SW 1271 (cell line): ENCODE measurements at regions not wholly inside any gene's neighbourhood (a gene's known extent, or its start where the extent isn't known, plus 50 kb on each side); places are given as distances from the start of the nearest gene placed in this dataset.
A peak's percentile ranks its signal among the peaks of the same experiment; 100 is the strongest.

Source experiments
- DNase-seq, 2 experiments: peaks; one replicate each; lab custom pipeline; 2025; lab: John Stamatoyannopoulos, UW

DNA sequence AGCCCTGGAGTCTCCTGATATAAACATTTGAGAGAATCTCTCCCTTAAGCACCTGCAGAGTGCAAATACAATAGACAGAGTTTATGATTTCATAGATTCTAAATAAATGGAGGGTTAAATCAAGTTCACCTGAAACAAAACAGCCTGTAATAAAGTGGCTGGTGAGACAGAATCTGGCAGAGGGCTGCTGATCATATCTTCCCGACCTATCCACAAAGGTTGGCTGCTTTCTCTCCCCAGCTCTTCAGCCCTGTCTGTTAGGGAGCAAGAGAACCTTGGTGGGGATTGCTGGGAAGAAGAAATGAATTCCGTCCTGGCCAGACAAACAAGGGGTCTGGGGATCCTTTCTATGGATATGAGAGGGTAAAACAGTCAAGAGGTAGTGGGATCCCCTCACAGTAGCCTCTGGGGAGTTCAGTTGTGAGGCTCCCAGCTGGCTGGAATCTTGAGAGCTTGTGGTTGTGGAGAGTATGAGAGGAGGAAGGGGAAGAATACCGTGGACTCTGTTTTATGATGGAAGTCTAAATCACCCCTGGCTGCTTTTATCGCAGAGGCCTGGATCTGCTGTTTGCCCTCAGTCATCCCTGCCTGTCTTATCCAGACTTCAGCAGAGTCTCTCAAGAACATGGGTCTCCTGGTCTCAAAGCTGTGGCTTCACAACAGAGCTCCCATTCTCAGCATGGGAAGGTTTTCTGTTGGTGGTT, 451.3 kb downstream of the NTRK3 start:
- no peak for DNase-seq

DNA sequence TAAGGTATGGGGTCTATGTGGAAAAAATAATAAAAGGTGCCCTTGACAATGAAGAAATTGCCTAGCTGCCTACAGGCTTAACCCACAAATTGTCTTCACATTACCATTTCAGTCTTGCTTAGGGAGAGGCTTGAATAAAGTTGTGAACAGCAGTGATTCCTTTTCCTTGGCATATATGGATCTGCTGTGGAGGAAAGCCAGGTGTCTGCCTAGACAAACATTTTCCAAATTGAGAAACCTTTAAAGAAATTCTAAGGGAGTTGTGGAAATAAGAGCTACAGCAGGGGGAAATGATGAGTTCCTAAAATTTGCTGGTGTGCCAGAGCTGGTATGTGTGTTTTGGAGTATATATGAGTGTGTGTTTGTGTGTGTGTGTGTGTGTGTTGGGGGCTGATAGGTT, 452.1 kb downstream of the NTRK3 start:
- no peak for DNase-seq

DNA sequence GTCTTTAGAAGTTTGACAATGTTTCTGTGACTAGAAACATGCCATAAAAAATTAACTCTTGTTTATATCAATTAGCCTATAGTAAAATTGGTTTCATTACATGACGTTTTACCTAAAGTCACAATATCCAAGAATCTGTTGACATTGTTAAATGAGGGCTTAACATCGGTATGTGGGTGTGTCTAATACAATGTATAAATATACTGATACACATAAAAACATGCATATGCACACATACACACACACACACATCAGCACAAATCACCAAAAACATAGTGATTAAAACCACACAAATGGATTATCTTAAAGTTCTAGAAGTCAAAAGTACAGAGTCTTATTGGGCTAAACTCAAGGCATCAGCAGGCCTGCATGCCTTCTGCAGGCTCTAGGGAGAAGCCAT, 456.7 kb downstream of the NTRK3 start:
- DNase-seq, result no peak

DNA sequence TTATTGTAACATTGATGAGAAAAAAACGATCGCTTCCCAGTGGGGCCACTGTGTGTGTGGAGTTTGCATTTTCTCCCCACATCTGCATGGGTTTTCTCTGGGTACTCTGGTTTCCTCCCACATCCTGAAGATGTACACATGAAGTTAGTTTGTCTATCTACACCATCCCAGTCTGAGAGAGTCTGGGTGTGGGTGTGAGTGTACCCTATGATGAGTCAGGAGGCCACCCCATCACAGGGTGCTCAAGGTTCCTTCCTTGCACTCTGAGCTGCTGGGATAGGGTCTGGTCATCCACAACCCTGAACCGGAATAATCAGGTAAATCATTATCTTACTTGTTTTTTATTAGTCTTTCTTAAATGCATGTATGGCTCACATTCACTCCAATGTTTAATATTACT, 457.1 kb downstream of the NTRK3 start:
- no peak for DNase-seq

DNA sequence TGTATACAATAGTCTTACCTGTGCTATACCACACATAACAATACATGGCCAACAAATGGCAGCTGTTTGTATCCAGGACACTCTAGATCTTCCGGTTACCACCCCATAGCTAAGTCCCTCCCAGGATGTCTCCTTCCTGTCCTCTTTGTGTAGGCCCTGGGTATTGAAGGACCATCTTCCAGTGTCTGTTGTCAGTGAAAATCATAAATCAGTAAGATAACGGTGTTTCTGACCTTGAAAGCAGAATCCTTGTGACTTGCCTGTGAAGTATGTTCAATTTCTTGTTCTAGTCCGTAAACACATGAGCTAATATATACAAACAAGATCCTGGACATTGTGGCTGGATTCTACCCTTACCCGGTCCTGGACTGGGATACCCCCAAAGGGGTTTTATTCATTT, 462.8 kb downstream of the NTRK3 start:
- no peak for DNase-seq

DNA sequence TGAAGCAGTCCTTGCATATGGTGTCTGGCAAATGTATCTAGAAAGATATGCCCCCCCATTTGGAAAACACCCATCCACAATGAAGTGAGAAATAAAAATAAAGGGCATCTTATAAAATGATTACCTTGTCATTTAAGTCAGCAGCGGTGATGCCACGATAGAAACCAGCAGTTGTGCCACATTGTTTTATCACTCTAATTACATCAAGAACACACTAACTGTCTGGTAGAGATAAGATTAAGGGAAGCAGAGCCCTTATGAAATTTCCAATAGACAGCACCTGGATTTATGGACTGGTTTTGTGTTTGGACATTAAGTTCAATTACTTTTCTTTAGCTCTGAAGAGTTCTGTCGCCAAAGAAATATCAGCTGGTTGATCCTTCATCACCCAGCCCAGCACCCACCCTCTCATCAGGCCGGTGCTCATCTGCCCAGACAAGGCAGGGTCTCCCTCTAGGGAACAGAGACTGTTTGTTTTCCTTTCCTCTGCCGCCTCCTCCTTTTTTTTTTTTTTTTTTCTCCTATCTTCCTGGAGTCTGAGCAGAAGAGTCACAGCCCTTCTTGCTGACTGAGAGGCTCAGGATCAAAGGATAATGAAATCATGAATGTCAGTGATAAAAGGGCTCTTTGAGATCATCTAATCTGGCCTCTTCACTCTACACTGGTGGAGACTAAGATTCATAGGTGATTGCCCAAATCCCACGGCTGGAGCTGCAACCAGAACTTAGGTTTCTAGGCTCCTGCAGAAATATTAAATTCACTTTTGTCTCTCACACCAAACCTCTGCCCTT, 464.1 kb downstream of the NTRK3 start:
- DNase-seq, result no peak

DNA sequence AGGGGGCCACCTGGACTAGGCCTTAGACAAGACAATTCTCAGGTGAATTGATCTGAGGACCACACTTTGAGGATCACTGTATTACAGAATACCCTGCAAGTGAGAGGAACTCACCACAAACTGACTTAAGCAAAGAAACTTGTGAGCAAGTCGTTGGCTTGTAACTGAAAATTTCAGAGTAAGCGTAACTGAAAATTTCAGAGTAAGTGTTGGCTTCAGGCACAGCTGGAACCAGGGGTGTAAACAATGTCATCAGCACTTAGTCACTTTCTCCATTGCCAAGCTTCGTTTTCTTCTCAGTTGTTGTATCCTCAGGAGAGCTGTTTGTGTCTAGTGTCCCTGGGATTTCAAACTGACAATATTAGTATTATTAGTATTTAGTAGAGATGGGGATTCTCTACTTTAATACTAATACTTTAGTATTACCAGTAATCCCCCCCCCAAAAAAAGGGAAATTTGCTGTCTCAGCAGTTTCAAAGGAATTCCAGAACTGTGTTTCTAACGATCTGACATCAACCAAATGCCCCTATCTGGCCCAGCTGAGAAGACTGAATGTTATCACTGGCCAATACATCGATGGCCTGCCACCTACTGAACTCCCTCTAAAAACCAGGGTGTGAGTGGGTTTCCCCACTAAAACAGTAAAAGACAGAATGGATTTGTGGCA, 474.4 kb downstream of the NTRK3 start:
- DNase-seq, result no peak

DNA sequence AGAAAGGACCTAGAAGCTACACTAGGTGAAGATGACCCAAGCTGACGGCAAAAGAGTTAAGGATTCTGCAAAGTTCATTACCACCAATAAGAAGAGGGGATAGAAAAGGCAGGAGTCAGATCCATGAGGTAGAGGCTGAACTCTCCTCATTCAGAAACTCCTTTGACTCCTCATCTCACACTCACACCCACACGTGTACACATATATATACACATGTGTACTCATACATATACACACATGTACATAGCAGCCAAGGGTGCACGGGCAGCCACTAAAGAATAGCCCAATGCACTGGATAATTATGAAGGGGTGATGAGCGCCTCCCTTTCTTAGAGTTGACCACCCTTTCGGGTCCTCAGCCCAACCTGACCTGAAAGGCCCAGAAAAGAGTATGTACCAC, 476.8 kb downstream of the NTRK3 start:
- DNase-seq, result no peak

DNA sequence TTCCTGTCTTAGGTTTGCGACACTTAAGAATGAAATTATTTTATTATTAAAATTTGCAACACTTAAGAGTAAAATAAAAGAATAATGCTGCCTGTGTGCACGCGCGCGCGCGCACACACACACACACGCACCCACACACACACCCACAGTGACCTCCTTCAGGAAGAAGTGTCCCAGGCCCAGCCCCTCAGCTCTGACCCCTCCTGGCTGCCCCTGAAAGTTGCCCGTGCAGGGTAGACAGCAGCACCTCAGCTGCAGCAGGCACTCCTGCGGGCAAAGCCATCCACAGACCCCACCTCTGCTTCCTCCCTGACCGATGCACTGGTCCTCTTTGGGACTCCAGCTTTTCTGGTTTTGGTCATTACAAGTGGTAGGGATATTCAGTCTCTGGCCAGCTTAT, 478.2 kb downstream of the NTRK3 start:
- DNase-seq, result no peak

DNA sequence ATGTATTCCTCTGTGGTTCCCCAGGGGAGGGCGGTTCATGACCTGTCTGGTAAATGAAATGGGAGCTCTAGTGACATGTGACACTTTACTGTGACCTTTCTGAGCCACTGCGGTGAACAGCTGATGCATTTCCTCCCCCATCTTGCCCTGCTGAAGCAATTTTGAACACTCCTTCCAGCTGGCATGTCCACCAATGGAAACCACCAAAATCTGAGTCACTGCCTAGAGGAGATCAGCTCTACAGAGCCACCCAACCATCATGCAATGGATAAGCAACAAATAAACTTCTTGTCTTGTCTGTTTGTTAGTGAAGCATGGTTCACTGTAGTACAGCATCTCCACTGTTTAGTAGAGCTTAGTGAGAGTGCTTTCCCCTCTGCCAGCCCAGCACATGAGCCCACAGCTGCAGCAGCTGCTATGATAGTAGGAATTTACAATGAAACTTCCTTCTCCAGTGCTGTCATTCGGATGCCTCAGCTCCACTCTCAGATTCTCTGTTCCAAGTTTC, 479.4 kb downstream of the NTRK3 start:
- no peak for DNase-seq

DNA sequence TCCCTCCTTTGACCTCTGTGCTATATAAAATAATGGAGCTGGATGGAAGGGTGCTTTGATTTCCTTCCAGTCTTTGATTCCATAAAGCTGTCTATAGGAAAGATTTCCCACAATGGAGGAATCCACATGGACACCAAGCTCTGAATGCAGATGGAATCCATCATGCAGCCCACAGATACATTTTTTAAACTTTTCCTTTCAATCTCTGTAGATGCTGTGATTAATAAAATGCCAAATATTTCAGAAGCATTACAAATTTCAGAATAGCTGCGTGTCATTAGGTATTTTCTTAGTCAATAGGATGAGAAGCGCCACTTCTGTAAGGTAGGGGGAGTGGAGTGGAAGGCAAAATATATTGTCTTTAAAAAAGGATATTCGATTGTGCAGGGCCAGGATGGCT, 489.0 kb downstream of the NTRK3 start:
- no peak for DNase-seq

DNA sequence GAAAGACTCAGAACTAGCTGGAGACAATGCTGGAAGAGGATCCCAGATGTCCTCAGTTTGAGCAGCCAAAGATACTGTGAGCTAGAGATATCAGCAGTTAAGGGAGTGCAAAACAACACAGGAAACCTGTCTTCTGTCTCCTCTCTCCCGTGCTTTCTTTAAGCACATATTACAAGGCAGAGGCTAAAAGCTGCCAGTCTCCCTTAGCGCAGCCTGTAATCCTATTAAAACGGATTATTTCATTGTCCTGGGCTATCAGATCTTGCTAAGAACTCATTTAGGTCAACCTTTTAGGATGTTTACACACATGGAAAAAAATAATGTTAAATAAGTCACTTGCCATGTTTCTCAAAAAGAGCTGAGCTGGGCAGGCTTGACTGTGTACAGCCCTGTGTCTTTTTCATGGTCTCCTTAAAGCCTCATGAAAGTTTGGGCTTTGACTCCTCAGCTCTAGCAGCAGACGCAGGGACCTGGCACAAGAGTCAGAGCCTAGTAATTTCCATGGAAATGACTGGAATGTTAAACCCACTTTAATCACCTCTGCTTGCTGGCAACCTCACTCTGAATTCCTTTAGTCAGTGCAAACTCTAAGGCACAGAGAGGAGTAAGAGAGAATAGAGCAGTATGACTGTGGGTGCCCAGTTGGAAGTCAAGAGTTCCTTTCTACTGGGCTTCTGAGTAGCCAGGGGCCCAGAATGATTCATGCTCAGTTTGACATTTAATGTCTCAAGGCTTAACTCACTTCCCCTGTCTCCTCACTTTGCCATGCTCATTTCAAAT, 491.9 kb downstream of the NTRK3 start:
- DNase-seq, result peak; percentile 52 to 70

DNA sequence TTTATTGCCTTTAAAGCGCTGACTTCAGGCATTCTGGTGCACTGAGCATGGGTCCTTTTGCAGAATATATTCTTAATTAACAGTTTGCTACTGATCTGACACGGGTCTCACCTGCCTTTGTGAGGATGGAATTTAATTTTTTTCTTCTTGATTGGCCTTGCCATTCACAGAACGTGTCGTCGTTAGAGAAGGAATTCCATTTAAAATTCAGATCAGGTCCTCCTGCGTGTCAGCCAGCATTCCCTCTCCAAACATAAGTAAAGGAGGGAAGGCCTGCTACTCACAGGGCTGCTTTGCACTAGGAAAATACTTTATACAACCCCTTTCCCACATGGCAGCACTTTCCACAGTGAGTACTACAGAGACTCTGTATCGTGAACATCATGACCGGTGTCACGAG, 492.7 kb downstream of the NTRK3 start:
- DNase-seq, result no peak

DNA sequence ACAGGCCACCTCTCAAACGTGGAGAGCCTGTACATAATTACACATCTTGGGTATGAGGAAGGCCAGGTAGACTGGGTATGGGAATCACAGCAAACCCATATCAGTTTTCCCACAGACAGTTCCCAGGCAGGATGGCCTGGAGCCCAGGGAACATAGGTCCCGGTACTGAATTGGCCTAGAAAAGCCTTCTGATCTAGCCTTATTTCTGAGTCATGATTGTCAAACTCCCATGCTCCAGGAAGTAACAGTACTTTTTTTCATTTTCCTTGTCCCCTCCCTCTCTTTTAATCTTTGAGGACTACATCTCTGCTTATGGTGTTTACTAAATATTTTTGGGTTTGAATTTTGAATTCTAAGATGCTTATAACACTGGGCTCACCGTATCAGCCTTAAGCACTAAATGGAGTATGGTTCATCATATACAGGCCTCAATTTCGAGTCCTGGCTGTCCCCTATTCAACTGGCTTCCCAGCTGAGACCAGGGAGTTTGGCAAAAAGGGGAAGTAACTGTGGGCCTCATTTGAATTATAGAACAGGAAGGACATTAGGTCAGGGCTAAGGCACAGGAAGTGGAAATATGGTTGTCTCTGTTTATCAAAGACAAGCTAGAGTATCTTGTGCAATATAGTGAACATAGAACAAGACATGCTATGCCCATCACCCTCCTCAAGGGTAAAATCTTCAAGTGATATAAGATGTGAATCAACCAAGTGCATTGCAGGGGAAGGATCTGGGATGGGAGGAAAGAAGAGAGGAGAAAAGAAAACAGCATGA, 494.6 kb downstream of the NTRK3 start:
- DNase-seq, result no peak

DNA sequence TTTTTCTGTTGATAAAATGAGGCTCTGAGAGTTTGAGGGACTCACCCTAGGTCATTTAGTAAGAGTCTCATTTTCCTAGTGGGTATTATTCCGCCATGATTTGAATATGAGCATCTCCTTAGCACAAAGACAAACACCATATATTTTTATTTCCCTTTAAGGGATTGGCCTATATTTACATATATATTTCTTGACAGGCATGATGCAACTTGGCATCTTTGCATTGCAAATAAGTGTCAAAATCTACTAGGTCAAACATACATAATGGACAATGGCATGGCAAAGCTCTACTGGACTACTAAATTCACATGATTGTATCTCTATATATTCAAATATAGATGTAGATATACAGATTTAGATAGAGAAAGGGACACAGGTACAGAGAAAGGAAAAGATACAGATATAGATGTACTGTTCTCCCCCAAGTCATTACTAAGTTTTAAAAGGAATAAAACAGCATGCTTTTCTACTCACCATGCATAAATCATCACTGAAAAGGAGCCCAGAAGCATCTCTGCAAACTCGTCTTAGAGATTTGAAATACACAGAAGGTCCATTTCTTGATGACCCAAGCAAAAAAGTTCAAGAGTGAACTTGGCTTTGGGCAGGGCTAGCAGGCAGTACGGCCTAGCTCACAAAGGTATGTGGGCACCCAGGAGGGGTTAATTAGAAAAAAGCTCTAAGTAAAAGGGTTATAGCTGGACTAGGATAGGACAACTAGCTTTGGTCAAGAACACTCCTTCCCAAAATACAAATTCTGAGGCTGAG, 495.8 kb downstream of the NTRK3 start:
- no peak for DNase-seq

DNA sequence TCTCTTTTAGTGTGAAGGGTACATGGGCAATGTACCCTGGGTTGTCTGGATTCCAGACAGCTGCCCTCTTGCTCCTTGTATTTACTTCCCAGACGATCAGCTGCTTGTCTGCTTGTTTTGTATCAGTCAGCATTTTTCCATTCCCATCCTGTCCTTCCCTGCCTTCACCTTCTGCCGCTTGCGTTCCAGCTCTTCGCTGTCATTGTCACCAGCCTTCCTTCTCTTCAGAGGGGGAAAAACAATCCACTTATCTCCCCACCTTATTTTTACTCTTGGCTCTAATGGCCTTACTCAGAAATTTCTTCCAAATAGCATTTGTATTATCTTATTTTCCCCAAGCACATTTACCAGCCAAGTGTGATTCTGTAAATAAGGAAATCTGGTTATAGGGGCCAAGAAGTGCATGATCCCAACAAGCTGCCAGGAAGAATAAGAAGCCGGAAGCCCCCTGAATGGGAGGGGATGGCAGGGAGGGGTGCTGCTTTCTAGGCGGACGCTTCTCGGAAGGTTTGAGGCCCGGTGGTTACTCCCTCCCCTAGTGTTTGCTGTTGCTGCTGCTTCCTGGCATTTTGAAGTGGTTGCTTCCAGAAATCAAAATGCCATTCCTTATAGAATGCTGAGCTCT, 497.6 kb downstream of the NTRK3 start:
- DNase-seq, result no peak

DNA sequence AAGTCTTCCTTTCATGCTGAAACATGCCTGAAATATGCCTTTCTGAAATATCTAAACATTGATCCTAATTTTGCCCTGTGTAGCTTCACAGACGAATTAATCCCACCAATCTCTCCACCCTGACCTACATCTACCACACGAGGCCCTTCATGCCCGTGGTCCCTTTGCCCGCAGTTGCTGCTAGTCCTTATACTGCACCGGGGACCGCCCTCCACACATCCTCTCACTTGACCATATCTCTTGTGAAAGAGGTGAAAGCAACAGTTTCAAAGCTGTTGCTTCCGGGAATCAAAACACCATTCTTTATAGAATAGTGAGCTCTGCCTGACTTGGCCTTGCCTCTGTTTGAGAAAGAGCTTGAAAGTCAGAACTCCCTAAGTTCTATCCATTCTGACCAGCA, 499.5 kb downstream of the NTRK3 start:
- DNase-seq, result no peak

DNA sequence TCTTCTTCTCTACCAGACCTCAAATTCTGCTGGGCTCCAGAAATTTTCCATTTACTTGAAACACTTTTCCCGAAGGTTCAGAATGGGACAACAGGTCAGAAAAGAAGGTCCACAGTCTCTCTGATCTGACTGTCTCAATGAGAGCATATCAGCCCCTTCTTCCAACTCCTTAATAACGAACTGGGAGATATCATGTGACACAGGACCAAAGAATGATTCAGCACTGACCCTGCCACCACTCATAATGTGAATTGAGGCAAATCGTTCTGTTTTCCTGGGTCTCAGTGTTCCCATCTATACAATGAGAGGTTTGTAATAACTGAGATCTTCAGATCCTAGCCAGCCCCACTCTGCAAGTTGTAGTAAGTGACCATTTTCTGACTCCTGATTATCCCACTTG, 500.5 kb downstream of the NTRK3 start:
- DNase-seq, result no peak

DNA sequence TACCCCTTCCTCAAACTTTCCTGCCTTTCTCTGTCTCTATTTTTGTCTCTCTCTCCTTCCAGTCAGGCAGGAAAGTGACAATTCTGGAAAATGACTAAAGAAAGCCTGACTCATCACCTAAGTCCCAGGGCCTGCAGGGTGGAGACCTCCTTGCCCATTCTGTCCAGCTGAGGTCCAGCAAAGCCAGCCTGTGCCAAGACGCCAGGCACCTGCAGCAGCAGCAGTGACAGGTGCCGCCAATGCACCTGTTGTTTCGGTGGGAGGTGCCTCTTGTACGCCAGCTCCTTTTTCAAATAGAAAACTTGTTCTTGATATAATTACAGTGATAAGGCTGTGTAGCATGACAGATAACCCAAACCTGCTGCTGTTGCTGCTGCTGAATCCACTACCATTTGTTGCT, 501.3 kb downstream of the NTRK3 start:
- DNase-seq, result peak in 1 of 2 experiments; percentile 34

DNA sequence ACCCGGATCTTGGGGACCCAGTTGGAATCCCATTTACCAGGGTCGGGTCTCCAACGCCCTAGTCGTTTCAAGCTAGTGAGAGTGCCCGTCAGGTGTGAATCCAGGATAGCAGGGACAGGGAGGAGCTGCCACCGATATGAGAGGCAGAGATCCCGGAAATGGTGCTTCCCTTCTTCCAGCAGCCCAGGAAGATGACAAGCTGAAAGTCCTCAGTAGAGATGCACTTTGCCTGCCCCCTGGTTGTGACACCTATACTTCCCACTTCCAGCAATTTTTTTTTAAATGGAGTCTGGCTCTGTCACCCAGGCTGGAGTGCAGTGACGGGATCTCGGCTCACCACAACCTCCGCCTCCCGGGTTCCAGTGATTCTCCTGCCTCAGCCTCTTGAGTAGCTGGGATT, 503.0 kb downstream of the NTRK3 start:
- DNase-seq, result no peak
